HepG2 (cell line): ENCODE measurements at regions not wholly inside any gene's neighbourhood (a gene's known extent, or its start where the extent isn't known, plus 50 kb on each side); places are given as distances from the start of the nearest gene placed in this dataset.

ENCODE experiments used
- ATAC-seq: fragments of 200-7000 bp; cut with Tn5 transposase; 3 replicates; pipeline ENCODE4 v1.9.1; 2020; ENCODE audit warnings: mild to moderate bottlenecking, moderate library complexity
- BruUV-seq: library from RNA; stranded (reverse); fragments of 400-500 nt; replicated peaks from 2 replicates; lab custom pipeline; 2021; lab: Mats Ljungman, UMichigan
- CTCF ChIA-PET: fragments of 300-600 bp; formaldehyde crosslinking; extraction: SDS; loops from one replicate; lab custom pipeline; 2021; ENCODE audit warnings: low total read pairs, inconsistent platforms, low intra/inter-chr PET ratio; lab: Yijun Ruan, JAX
- POLR2A ChIA-PET: fragments of 350-600 bp; sonication (Branson Sonifier 250); formaldehyde crosslinking; loops from one replicate; lab custom pipeline; 2020; ENCODE audit warnings: antibody characterized with exemption, inconsistent platforms; lab: Yijun Ruan, JAX
- DNase-seq: peaks from one replicate; pipeline ENCODE4 v3.0.0-alpha.2; 2015; ENCODE audit warnings: low spot score
- FAIRE-seq: peaks from 3 replicates; lab custom pipeline; 2011; peaks lifted over from hg19 to GRCh38; lab: Jason Lieb, UNC
- H2AFZ ChIP-seq: one replicate; pipeline ENCODE4 v1.6.1; 2011; ENCODE audit warnings: low read length, inconsistent platforms
- H3K27ac ChIP-seq: fragments of 300-600 bp; 3 replicates; pipeline ENCODE4 v1.8.0; 2011; ENCODE audit warnings: mixed run types, mild to moderate bottlenecking, mixed read lengths, low read length, inconsistent platforms; ENCODE audit not compliant: insufficient read depth; ENCODE audit errors: extremely low read length
- H3K27me3 ChIP-seq, 2 experiments: fragments of 200-600 bp in 1 of 2; 2 replicates in 1 of 2; 3 replicates in 1 of 2; pipeline versions ENCODE4 v1.6.0 to v1.8.0; 2011; ENCODE audit warnings: low read length in 2 of 2, mild to moderate bottlenecking in 2 of 2, moderate library complexity in 2 of 2, inconsistent platforms in 1 of 2; ENCODE audit not compliant: insufficient read depth in 2 of 2, control insufficient read depth in 1 of 2
- H3K36me3 ChIP-seq, 2 experiments: fragments of 200-600 bp in 1 of 2; replicated peaks in 1 of 2; 2 replicates in 1 of 2; 3 replicates in 1 of 2; pipeline versions ENCODE4 v1.5.1 to v1.8.0; 2011; ENCODE audit warnings: low read length in 2 of 2, inconsistent platforms in 1 of 2; ENCODE audit not compliant: insufficient read depth in 2 of 2, control insufficient read depth in 1 of 2
- H3K4me1 ChIP-seq: 2 replicates; pipeline ENCODE4 v1.5.1; 2012; ENCODE audit warnings: low read length, inconsistent platforms; ENCODE audit not compliant: insufficient read depth
- H3K4me2 ChIP-seq: 2 replicates; pipeline ENCODE4 v1.6.0; 2011; ENCODE audit warnings: low read depth, low read length, inconsistent platforms
- H3K4me3 ChIP-seq, 3 experiments: fragments of 200-600 bp in 1 of 3; sonication (generic), shearing (Covaris generic) in 1 of 3; replicated peaks in 1 of 3; 2 replicates each; pipeline ENCODE4 v1.5.1; 2011 to 2016; ENCODE audit warnings: low read length in 3 of 3, inconsistent platforms in 2 of 3, low read depth in 2 of 3, mild to moderate bottlenecking in 2 of 3, control low read depth in 1 of 3, mixed read lengths in 1 of 3; ENCODE audit not compliant: insufficient read depth in 1 of 3
- H3K79me2 ChIP-seq: one replicate; pipeline ENCODE4 v1.6.1; 2011; ENCODE audit warnings: low read length, inconsistent platforms; ENCODE audit not compliant: insufficient read depth
- H3K9ac ChIP-seq: 2 replicates; pipeline ENCODE4 v1.6.0; 2011; ENCODE audit warnings: mild to moderate bottlenecking, low read depth, low read length, inconsistent platforms; ENCODE audit not compliant: insufficient read depth
- H3K9me3 ChIP-seq: 2 replicates; pipeline ENCODE4 v1.5.1; 2012; ENCODE audit warnings: mild to moderate bottlenecking, low read length
- H4K20me1 ChIP-seq: 2 replicates; pipeline ENCODE4 v1.6.0; 2011; ENCODE audit warnings: inconsistent platforms, mild to moderate bottlenecking, low read length, moderate library complexity; ENCODE audit not compliant: insufficient read depth
- ATAD3A ChIP-seq: sonication (generic); formaldehyde crosslinking; IDR thresholded peaks from 2 replicates; pipeline ENCODE4 v1.4.0; 2020; ENCODE audit warnings: missing genetic modification reagents
- CEBPB ChIP-seq: IDR thresholded peaks from 2 replicates; pipeline ENCODE4 v1.6.1; 2011; ENCODE audit warnings: low read depth, low read length, improper control_type of control experiment, borderline replicate concordance
- MXI1 ChIP-seq: IDR thresholded peaks from 3 replicates; pipeline ENCODE4 v1.6.1; 2012; ENCODE audit warnings: low read depth, low read length, inconsistent platforms, borderline replicate concordance
- RFXAP ChIP-seq: sonication (generic); formaldehyde crosslinking; IDR thresholded peaks from 2 replicates; pipeline ENCODE4 v1.4.0; 2020; ENCODE audit warnings: missing genetic modification reagents, borderline replicate concordance
- RXRA ChIP-seq: sonication (generic); formaldehyde crosslinking; IDR thresholded peaks from 2 replicates; pipeline ENCODE4 v1.5.1; 2020; ENCODE audit warnings: missing genetic modification reagents
- SRSF4 ChIP-seq: fragments of 200-400 bp; formaldehyde crosslinking; IDR thresholded peaks from one replicate; pipeline ENCODE4 v1.6.1; 2018; ENCODE audit warnings: mild to moderate bottlenecking, low read depth, low read length, moderate library complexity; ENCODE audit not compliant: poor library complexity, severe bottlenecking
- ZFAT ChIP-seq: sonication (generic); formaldehyde crosslinking; conservative IDR thresholded peaks from 2 replicates; pipeline ENCODE4 v1.8.1; 2023; ENCODE audit warnings: missing genetic modification reagents, inconsistent platforms
- ZNF10 ChIP-seq: sonication (generic); formaldehyde crosslinking; IDR thresholded peaks from 2 replicates; pipeline ENCODE4 v1.4.0; 2020; ENCODE audit warnings: mild to moderate bottlenecking, low read depth, missing genetic modification reagents, borderline replicate concordance
- ZNF652 ChIP-seq: IDR thresholded peaks from 2 replicates; pipeline ENCODE4 v1.6.1; 2016; ENCODE audit warnings: low read depth, borderline replicate concordance
- ZNF891 ChIP-seq: sonication (generic); formaldehyde crosslinking; IDR thresholded peaks from 2 replicates; pipeline ENCODE4 v1.5.0; 2020; ENCODE audit warnings: mild to moderate bottlenecking, missing genetic modification reagents
- WGBS: methylation state at CpG from one replicate; pipeline ENCODE4 v1.1.6; 2017; ENCODE audit warnings: low lambda C conversion rate; 5-methylcytosine and 5-hydroxymethylcytosine counted together
- in situ Hi-C: cut with HindIII; loops from 2 replicates; pipeline ENCODE4 v1.10.0; 2017; ENCODE audit warnings: low pct_unique_long_range_greater_than_20kb; ENCODE audit not compliant: extremely low pct_ligation_motif_present
- intact Hi-C: fragments of 100-400 bp; cut with micrococcal nuclease; formaldehyde crosslinking; loops from one replicate; pipeline ENCODE4 v1.10.0; 2022; ENCODE audit not compliant: unreplicated experiment
- TF ChIP-seq, protein P1 (sequence below): sonication (generic); formaldehyde crosslinking; IDR thresholded peaks from 2 replicates; pipeline ENCODE4 v1.4.0; 2020; ENCODE audit warnings: mild to moderate bottlenecking, missing genetic modification reagents

DNA sequence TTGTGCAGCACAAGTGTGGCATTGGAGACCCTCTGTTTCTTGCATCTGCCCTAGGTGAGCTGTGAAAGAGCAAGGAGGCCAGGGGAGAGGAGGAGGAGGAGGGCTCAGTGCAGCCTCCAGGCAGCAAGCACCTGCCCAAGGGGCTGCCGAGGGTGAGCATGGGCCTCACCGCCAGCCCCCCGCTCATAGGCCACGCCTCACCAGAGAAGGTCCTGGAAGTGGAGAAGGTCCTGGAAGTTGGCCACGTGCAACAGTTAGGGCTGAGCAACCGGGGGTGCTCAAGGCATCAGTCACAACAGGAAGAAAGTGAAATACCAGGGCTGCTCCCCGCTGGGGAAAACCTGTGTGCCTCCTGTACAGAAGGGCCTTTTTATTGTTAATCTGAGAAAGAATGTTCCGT, 168.9 kb downstream of the TEX29 start:
- H3K79me2 ChIP-seq = no peaks in the 10 kb centered on the region
- H2AFZ ChIP-seq = no peak overlapping the region
- in situ Hi-C loops = no loop called here
- H3K27ac ChIP-seq = no peak overlapping the region
- H3K4me1 ChIP-seq = no peaks in the 10 kb centered on the region
- no TSS peak for BruUV-seq
- CTCF ChIA-PET = no interaction called here
- no peak overlapping the region for H3K4me2 ChIP-seq
- no peak for TF ChIP-seq ATAD3A
- TF ChIP-seq SRSF4 = no peak
- TF ChIP-seq ZNF652 (CRISPR knock-in tag) = no peak
- TF ChIP-seq ZFAT (CRISPR knock-in tag) = no peak
- no peak for TF ChIP-seq RFXAP (CRISPR knock-in tag)
- TF ChIP-seq RXRA (CRISPR knock-in tag) = no peak
- TF ChIP-seq ZNF891 (CRISPR knock-in tag) = no peak
- TF ChIP-seq, protein P1, sequence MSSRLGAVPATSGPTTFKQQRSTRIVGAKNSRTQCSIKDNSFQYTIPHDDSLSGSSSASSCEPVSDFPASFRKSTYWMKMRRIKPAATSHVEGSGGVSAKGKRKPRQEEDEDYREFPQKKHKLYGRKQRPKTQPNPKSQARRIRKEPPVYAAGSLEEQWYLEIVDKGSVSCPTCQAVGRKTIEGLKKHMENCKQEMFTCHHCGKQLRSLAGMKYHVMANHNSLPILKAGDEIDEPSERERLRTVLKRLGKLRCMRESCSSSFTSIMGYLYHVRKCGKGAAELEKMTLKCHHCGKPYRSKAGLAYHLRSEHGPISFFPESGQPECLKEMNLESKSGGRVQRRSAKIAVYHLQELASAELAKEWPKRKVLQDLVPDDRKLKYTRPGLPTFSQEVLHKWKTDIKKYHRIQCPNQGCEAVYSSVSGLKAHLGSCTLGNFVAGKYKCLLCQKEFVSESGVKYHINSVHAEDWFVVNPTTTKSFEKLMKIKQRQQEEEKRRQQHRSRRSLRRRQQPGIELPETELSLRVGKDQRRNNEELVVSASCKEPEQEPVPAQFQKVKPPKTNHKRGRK (CRISPR knock-in tag) = no peak
- no peak for TF ChIP-seq ZNF10 (CRISPR knock-in tag)
- no peak for TF ChIP-seq MXI1
- no peak for TF ChIP-seq CEBPB
- no peaks in the 10 kb centered on the region for H3K36me3 ChIP-seq
- no peak for DNase-seq
- no peaks in the 10 kb centered on the region for H4K20me1 ChIP-seq
- H3K9ac ChIP-seq = no peak overlapping the region
- no peak overlapping the region for H3K4me3 ChIP-seq
- 0% methylated on average over 5 of the region's 8 CpGs for WGBS
- peaks cover 0 to 41% of the 10 kb centered on the region in 2 experiments; a peak in 4 of 5 replicates for H3K27me3 ChIP-seq
- peaks cover 6% of the 10 kb centered on the region for H3K9me3 ChIP-seq
- POLR2A ChIA-PET = no interaction called here
- intact Hi-C loops = no loop called here
- no peak for FAIRE-seq
- ATAC-seq = no peak
